Left cardiac atrium (tissue), 4 donors: ENCODE measurements at regions not wholly inside any gene's neighbourhood (a gene's known extent, or its start where the extent isn't known, plus 50 kb on each side); places are given as distances from the start of the nearest gene placed in this dataset.

Source experiments
- ATAC-seq, 2 donors: fragments of 200-7000 bp; cut with Tn5 transposase; one replicate each; pipeline ENCODE4 v1.9.1; 2020; ENCODE audit warnings: mild to moderate bottlenecking in 2 of 2, moderate library complexity in 2 of 2
- DNase-seq: peaks from one replicate; pipeline ENCODE4 v3.0.0-alpha.2; 2020
- intact Hi-C, 2 donors: fragments of 100-400 bp; cut with DNase I; formaldehyde crosslinking; loops; one replicate each; pipeline versions ENCODE4 v1.14.1 to v1.15.1; 2022 to 2023
- donor health status: DM: no; HTN: yes; CAD: no.
- donor health status: DM: no; HTN: yes; CAD: no; lungs with severe emphysema.
- donor health status: DM: yes; HTN: yes; CAD: no.
- donor health status: Dilated cardiomyopathy.

GRCh38 chr12:45547132-45547531, 182.4 kb upstream of the ARID2 start:
- DNase-seq (no peak), ATAC-seq (peak in 1 of 2 donors; percentile 15)
- intact Hi-C loops: loop anchor here in 1 of 2 donors (10.0 kb wide), 1 partner anchor 198 kb away; no protein-coding TSS in a partner anchor

- peak in 1 of 2 donors; percentile 25 for ATAC-seq
- no peak for DNase-seq
- intact Hi-C loops: loop anchor here in 1 of 2 donors (10.0 kb wide), 1 partner anchor 197 kb away; no protein-coding TSS in a partner anchor
Observed at GRCh38 chr12:45547822-45548221, 181.7 kb upstream of the ARID2 start.

GRCh38 chr12:45548426-45548825, 181.1 kb upstream of the ARID2 start:
- DNase-seq (no peak), ATAC-seq (no peak)
- intact Hi-C loops: loop anchor here in 1 of 2 donors (10.0 kb wide), 1 partner anchor 196 kb away; no protein-coding TSS in a partner anchor

GRCh38 chr12:45549337-45549902, 180.1 kb upstream of the ARID2 start:
- ATAC-seq (no peak), DNase-seq (no peak)
- intact Hi-C loops: loop anchor here in 1 of 2 donors (10.0 kb wide), 1 partner anchor 195 kb away; no protein-coding TSS in a partner anchor

GRCh38 chr12:45553204-45553603, 176.3 kb upstream of the ARID2 start:
- DNase-seq (no peak), ATAC-seq (no peak)
- intact Hi-C loops: no loop called here

GRCh38 chr12:45557016-45557415, 172.5 kb upstream of the ARID2 start:
- DNase-seq: no peak
- peak in 1 of 2 donors; percentile 25 for ATAC-seq
- intact Hi-C loops: no loop called here

GRCh38 chr12:45558353-45558752, 171.2 kb upstream of the ARID2 start:
- intact Hi-C loops: no loop called here
- no peak for DNase-seq
- no peak for ATAC-seq

- DNase-seq (no peak), ATAC-seq (no peak)
- intact Hi-C loops: no loop called here
Observed at GRCh38 chr12:45559537-45559936, 170.0 kb upstream of the ARID2 start.

- intact Hi-C loops: no loop called here
- ATAC-seq: no peak
- no peak for DNase-seq
Observed at GRCh38 chr12:45560689-45561088, 168.8 kb upstream of the ARID2 start.

- ATAC-seq: no peak
- intact Hi-C loops: no loop called here
- DNase-seq: no peak
Observed at GRCh38 chr12:45561488-45561887, 168.0 kb upstream of the ARID2 start.

- DNase-seq (no peak), ATAC-seq (no peak)
- intact Hi-C loops: no loop called here
Observed at GRCh38 chr12:45565590-45565989, 163.9 kb upstream of the ARID2 start.

- ATAC-seq: no peak
- intact Hi-C loops: no loop called here
- DNase-seq: no peak
Observed at GRCh38 chr12:45566257-45566656, 163.2 kb upstream of the ARID2 start.

- DNase-seq: no peak
- intact Hi-C loops: no loop called here
- ATAC-seq: no peak
Observed at GRCh38 chr12:45568808-45569207, 160.7 kb upstream of the ARID2 start.

- ATAC-seq: no peak
- intact Hi-C loops: no loop called here
- no peak for DNase-seq
Observed at GRCh38 chr12:45570501-45570900, 159.0 kb upstream of the ARID2 start.

- intact Hi-C loops: no loop called here
- ATAC-seq (no peak), DNase-seq (no peak)
Observed at GRCh38 chr12:45572114-45572513, 157.4 kb upstream of the ARID2 start.

GRCh38 chr12:45575417-45575816, 154.1 kb upstream of the ARID2 start:
- DNase-seq: no peak

GRCh38 chr12:45575823-45576475, 153.6 kb upstream of the ARID2 start:
- intact Hi-C loops: no loop called here
- peak; percentile 19 to 51 for ATAC-seq
- DNase-seq: no peak

More at GRCh38 chr12:45575417-45575816, 154.1 kb upstream of the ARID2 start:
- intact Hi-C loops: no loop called here
- ATAC-seq: no peak

- intact Hi-C loops: no loop called here
- ATAC-seq: peak in 1 of 2 donors; percentile 31
- DNase-seq: no peak
Observed at GRCh38 chr12:45577844-45578399, 151.6 kb upstream of the ARID2 start.

- DNase-seq (no peak), ATAC-seq (no peak)
- intact Hi-C loops: no loop called here
Observed at GRCh38 chr12:45580356-45580969, 149.0 kb upstream of the ARID2 start.

- DNase-seq (no peak), ATAC-seq (no peak)
- intact Hi-C loops: no loop called here
Observed at GRCh38 chr12:45581112-45581511, 148.4 kb upstream of the ARID2 start.
